Cardiac septum (tissue), 1 donor: ENCODE measurements at regions not wholly inside any gene's neighbourhood (a gene's known extent, or its start where the extent isn't known, plus 50 kb on each side); places are given as distances from the start of the nearest gene placed in this dataset.

Source experiments
- DNase-seq: peaks from one replicate; pipeline ENCODE4 v3.0.0-alpha.2; 2020; ENCODE audit warnings: low spot score
- intact Hi-C: fragments of 100-400 bp; cut with DNase I; formaldehyde crosslinking; loops from one replicate; pipeline ENCODE4 v1.14.0; 2022
- donor health status: DM: no; HTN: no; CAD: no.

DNA sequence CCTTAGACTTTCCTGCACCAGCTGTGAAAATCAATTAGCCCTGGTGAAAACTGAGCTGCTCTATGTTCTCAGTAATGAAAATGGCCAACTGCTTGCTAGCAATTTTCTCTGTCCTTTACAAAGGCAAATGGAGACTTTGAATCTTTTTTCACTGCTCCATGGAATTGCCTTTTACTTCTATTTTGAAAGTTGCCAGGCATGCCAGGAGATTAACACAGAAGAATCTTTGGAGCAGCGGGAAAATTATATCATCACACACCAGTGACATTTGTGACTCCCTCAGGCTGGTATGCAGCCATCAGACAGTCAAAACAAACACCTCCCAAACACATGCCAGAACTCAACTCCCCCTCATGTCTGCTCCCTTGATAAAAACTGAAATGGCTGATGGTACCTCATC lies 872.0 kb upstream of the FLRT2 start:
- intact Hi-C loops, result no loop called here
- no peak for DNase-seq

DNA sequence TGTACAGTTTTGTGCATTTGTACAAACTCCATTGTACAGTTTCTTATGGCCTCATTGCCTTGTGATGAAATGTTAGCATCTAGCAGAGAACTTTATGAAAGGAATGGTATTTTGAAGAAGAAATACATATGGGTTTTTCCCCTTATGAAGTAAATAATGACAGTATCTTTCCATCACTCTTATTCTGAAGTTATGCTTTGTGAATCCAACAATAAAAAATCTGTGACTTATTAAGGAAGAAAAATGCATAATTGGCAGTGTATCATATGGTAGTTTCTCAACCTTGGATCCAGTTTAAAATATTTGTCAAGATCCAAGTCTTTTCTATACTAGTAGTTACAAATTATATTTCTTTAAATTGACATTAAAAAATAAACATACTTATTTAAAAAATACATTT lies 859.1 kb upstream of the FLRT2 start:
- intact Hi-C loops, result no loop called here
- no peak for DNase-seq

GRCh38 chr14:84671776-84672175 lies 858.2 kb upstream of the FLRT2 start:
- intact Hi-C loops, result no loop called here
- no peak for DNase-seq

- no peak for DNase-seq
- intact Hi-C loops, result no loop called here
Observed at GRCh38 chr14:84674636-84675035, 855.3 kb upstream of the FLRT2 start.

- intact Hi-C loops, result no loop called here
- no peak for DNase-seq
Observed at GRCh38 chr14:84686550-84686949, 843.4 kb upstream of the FLRT2 start.

- DNase-seq, result no peak
- intact Hi-C loops, result no loop called here
Observed at GRCh38 chr14:84688297-84689025, 841.5 kb upstream of the FLRT2 start.

GRCh38 chr14:84694161-84694560 lies 835.8 kb upstream of the FLRT2 start:
- no peak for DNase-seq
- intact Hi-C loops, result no loop called here

GRCh38 chr14:84704601-84705000 lies 825.3 kb upstream of the FLRT2 start:
- intact Hi-C loops, result no loop called here

GRCh38 chr14:84707830-84708229 lies 822.1 kb upstream of the FLRT2 start:
- no peak for DNase-seq
- intact Hi-C loops, result no loop called here

More at GRCh38 chr14:84704601-84705000, 825.3 kb upstream of the FLRT2 start:
- no peak for DNase-seq

DNA sequence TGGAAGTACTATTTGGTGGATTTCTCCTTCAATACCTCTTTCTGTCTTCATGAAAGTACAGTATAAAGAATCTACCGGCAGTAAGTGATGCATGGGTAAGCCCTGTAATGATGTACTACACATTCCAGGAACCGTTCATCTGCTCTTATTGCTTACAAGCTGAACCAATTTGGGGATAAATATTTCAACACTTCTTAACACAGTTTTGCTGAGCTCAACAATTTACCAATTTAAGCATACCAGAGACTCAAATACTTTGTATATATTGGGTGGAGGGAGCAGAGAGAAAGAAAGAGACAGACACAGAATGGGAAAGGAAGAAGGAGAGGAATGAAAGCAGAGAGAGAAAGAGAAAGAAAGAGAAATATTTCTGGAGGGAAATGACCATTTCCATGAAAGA lies 821.1 kb upstream of the FLRT2 start:
- DNase-seq, result no peak
- intact Hi-C loops, result no loop called here

GRCh38 chr14:84726471-84726870 lies 803.5 kb upstream of the FLRT2 start:
- no peak for DNase-seq
- intact Hi-C loops, result no loop called here

DNA sequence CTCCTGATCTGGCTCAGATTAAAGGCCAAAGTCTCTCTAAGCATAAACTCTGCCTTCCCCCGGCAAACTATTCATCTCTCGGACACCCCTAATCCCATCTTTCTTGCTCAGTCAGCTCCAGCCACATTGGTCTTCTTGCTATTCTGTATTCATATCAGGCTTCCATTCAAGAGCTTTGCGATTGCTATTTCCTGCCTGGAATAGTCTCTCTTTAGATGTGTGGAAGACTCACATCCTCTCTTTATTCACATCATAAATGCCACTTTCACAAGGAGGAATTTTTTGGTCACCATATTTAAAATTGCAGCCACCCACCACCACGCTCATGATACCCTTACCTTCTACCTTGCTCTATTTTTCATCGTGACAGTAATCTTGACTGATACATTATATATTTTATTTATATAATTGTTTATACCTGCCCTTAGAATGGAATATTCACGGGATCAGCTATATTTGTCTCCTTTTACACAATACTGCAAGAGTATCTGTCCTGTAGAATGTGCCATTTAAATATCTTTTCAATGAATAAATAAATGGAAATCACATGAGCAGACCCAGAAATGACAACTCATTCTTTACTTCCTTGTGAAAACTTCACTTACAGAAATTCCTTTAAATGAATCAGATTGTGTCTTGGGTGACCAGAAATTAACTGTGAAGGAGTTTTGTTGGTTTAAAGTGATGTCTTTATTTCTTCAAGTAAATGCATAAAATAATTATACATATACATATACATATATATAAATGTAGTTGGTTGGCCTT lies 780.6 kb upstream of the FLRT2 start:
- no peak for DNase-seq
- intact Hi-C loops, result no loop called here

DNA sequence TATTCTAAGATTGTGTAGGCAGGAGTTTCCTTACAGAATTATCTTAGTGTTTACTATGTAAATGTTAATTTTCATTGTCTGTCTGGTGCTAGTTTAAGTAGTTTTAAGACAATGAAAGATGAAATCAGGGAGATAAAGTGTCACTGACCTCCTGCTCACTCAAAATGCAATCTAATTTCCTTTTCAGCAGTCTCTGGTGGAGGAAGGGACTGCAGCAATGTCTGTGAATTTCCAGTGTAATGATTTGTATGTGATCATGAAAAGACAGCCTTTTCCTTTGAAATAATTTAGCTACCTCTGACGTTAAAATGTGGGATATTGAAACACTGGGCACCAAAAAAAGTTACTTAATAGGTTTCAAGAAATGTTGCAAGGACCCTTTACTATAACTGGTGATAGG lies 779.7 kb upstream of the FLRT2 start:
- no peak for DNase-seq
- intact Hi-C loops, result no loop called here

- DNase-seq, result no peak
- intact Hi-C loops, result no loop called here
Observed at GRCh38 chr14:84750763-84751554, 779.0 kb upstream of the FLRT2 start.

DNA sequence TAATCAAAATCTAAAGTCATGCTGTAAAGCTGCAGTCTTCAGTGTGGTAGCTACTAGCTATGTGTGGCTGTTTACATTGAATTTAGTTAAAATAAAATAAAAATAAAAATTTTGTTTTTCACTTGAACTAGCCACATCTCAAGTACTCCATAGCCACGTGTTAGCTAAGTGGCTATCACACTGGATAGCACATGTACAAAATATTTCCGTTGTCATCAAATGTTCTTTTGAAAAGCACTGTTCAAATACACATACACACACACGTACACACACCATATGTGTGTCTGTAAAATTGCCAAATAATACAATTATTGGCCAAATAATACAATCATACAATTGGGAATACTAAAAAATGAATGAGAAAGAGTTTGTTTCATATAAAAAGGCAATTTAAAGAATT lies 778.2 kb upstream of the FLRT2 start:
- intact Hi-C loops, result no loop called here

DNA sequence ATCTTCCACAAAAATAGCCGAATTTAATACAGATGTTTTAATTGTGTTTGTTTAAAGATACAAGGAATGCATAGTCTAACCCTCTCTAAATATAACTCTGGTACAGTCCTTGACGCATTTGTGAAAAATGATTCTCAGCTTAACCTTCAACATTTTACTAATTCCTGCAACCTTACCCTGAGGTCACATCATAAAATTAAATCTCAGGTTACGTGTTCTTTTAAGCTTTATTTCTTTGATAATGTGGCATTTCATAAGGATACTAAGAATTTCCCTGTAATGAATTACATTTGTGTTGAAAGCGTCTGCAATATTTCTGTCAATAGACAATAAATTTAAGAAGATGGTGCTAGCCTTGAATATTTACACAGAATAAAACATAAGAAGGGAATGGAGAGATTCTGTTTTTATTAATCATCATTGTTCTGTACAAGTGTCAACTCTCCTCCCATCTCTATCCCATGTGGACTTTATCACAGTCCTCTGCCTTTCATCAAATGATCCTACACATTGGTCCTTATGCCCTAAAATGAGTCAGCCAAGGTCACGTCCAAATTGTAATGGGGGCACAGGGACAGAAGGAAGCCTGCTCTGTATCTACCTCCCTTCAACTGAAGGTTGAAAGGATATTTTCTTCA lies 769.3 kb upstream of the FLRT2 start:
- no peak for DNase-seq
- intact Hi-C loops, result no loop called here

More for the DNA sequence above, 778.2 kb upstream of the FLRT2 start:
- no peak for DNase-seq

- intact Hi-C loops, result no loop called here
Observed at GRCh38 chr14:84767434-84767833, 762.5 kb upstream of the FLRT2 start.

DNA sequence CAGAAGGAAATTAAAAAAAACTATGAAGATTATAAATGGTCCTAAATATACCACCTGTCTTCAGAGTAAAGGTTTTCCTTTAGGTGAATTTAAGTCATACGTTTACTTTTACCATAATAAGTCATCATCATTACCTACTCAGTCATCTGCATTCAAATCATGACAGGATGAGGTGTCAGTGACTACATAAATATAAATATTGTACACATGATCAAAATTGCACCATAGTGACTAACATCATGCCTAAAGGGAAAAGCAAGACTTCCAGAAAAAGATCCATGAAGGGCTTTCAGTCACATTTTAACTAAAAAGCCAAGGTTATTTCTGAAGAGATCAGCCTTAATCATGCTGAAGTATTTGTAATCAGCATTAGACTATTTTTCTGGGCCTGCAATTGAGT lies 759.9 kb upstream of the FLRT2 start:
- intact Hi-C loops, result no loop called here
- no peak for DNase-seq

More at GRCh38 chr14:84767434-84767833, 762.5 kb upstream of the FLRT2 start:
- DNase-seq, result no peak

DNA sequence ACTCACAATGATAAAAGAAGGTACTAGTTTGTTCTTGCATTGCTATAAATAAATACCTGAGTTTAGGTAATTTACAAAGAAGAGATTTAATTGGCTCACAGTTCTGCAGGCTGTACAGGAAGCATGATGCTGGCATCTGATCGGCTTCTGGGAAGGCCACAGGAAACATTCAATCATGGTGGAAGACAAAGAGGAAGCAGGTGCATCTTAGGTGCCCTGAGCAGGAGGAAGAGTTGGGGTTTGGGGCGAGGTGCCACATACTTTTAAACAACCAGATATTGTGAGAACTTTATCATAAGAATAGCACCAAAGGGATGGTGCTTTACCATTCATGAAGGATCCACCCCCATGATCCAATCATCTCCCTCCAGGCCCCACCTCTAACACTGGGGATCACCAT lies 752.6 kb upstream of the FLRT2 start:
- no peak for DNase-seq
- intact Hi-C loops, result no loop called here

DNA sequence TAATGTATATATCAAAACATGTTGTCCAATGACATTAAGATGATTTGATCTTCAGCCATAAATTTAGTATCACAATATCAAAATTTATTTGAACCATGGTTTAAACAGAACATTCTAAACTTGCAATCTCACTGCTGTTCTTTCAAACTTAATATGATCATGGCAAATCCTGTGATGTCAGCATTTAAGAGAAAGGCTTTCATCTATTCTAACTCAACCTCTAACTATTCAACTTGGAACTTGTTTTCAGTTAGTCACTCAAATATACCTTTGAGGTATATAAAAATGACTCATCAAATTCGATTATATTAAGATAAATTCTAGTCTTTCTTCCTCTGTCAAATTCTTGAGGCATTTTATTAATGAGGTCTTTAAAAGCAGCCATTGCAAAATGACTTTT lies 747.0 kb upstream of the FLRT2 start:
- intact Hi-C loops, result no loop called here
- no peak for DNase-seq
